NCI-H82 treated with DMSO at 0.1 percent for 48 hours (cell line): ENCODE measurements at regions not wholly inside any gene's neighbourhood (a gene's known extent, or its start where the extent isn't known, plus 50 kb on each side); places are given as distances from the start of the nearest gene placed in this dataset.
"Not testable (repeated sequence)": the region's sequence is repeated elsewhere in the genome, so short reads cannot be mapped to it uniquely, and the experiment has no call there.

Experiments used
- DNase-seq: peaks from one replicate; lab custom pipeline; 2025; ENCODE audit not compliant: unreplicated experiment; lab: John Stamatoyannopoulos, UW

DNA sequence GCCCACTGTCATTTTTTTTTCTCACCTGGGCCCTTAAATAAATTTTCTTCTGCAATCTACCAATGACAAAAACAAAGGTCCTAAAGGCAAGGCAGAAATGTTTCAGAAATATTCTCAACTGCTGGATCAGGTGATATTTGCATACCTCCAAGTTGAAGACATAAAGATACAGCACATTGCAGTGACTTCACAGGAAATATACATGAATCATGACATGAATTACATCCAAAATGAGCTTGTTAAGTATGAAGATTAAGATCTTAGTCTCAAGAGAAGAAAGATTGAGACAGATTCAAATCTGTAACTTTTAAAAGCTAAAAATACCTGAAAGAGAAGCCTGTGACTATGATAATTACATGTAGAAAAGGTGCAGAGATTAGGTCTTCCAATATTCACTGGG lies 207.8 kb downstream of the SIPA1L2 start:
- DNase-seq, result no peak

DNA sequence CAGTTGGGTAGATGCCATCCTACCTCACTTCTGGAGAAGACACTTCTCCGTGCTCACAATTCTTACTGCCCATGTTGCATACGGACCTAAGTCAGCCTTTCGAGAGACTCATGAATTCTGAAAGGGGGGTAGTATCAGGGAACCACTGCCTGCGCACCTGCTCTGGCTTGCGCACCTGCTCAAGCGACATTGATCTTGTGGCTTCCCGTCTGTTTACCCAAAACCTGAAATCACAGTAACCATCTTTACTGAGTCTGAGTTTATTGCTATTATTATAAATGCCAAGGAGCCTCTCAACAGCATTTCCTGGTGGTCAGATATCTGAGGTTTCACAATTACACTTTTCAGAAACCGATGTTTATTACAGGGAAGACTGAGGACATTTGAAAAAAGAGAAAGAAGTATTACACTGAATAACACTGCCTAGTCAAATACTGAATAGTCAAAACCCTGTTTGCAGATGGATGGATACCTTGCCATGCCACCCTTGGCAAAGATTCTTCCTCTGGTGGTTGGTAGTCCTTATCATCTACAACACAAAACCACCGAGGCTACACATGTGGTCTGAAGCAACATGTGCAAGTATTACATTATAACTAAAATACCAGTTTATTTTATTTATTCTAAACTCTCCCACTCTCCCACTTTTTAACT lies 208.7 kb downstream of the SIPA1L2 start:
- no peak for DNase-seq

DNA sequence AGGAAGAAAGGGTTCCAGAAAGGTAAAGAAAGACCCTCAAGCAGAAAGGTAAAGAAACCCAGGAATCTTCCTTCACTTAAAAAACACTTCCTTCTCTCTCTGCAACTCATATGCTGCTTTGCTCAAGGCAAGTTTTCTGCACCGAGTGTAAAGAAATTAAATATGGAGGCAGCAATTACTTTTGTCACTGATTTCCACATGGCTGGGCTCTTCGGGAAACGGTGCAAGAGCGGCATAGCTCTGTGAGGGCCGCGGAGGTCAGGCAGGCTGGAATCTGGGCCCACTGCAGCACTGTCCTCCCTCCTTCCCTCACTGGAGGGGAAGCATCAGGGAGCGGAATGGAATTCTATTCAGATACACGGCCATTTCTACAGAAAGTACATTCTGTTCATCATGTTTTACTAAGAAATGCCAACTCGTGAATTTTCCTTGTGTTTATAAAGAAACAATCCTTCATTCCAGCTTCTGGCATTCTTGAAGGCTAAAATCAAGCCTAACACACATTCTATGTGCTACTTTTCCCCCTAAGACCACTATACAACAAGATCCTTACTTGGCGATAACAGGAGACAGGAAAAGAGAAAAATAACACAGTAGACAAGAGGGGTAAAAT lies 212.2 kb downstream of the SIPA1L2 start:
- DNase-seq, result no peak

DNA sequence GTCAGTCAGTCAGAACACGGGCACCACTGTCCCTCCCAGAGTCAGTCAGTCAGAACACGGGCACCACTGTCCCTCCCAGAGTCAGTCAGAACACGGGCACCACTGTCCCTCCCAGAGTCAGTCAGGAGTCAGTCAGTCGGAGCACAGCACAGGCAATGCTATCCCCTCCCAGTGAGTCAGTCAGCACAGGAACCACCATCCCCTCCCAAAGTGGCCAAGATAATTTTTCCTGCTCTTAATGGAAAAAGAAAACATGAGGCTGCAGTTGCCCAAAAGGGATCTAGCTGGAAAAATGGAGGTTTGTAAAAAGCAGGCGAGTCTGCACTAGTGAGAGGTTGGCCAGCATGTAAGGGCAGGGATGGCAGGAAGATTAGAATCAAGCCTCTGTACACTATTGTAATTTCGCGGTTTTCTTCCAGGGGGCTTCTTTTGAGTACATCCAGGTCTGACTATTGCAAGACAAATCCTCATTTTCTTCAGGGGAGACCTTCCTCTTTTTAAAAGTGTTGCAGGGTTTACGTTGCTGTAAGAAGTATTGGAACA lies 213.8 kb downstream of the SIPA1L2 start:
- DNase-seq, result no peak

DNA sequence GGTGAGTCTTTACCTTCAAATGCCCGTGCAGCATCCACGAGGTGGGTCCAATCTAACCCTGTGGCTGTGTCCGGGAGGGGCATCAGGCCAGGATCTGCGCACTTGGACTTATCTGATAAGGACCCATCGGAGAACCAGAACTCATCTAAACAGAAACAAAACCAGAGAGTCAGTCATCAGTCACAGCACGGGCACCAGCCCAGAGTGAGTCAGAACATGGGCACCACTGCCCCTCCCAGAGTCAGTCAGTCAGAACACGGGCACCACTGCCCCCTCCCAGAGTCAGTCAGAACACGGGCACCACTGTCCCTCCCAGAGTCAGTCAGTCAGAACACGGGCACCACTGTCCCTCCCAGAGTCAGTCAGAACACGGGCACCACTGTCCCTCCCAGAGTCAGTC lies 214.5 kb downstream of the SIPA1L2 start:
- not testable (repeated sequence) for DNase-seq

DNA sequence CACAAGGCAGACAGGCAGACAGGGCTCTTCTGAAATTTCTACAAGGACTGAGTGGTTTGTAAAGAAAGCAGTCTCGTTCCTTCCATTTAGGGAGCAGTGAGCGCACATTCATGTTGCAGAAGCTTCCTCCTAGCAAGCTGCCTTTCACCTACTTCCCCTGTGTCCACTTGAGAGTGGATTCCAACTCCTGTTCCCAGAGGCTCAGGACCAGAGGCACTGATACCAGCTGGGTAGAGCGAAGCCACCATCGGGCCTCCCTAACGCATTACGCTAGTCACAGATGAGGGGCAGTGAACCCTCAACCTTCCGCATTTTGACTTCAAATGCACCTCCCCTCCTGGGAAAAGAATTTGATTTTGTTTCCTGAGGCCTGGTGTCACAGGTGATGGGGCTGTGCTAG lies 215.8 kb downstream of the SIPA1L2 start:
- DNase-seq, result no peak

DNA sequence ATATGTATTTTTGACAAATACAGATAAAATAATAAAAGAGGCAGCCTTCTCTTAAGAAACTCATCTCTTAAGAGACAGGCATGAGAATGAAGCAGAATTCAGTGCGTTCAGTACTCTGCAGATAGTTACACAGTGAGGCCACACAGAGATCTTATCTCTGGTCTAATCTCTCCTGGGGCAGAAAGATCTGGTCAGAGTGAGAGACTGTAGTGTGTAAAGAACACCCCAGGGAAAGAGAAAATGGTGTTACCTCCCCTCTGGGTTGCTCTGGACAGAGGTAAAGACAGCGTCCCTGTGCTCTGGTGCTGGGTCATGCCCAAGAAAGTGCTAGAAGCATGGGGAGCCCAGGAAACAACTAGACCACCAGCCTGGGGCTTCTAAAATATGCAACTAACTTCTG lies 216.3 kb downstream of the SIPA1L2 start:
- no peak for DNase-seq

DNA sequence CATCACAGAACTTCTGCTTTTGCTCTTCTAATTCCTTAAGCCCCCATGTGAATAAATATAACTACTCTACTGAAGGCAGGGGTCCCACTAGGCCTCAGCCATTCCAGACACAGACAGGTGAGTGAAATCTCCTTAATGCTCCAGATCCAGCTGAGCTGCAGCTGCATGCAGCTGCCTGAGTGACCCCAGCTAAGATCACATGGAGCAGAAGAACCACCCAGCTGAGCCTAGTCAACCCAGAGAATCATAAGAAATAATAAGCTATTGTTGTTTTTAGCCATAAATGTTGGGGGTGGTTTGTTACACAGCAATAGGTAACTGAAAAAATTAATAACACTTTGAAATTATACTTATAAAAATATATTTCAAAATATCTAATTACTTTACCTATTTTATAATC lies 220.3 kb downstream of the SIPA1L2 start:
- DNase-seq, result no peak

DNA sequence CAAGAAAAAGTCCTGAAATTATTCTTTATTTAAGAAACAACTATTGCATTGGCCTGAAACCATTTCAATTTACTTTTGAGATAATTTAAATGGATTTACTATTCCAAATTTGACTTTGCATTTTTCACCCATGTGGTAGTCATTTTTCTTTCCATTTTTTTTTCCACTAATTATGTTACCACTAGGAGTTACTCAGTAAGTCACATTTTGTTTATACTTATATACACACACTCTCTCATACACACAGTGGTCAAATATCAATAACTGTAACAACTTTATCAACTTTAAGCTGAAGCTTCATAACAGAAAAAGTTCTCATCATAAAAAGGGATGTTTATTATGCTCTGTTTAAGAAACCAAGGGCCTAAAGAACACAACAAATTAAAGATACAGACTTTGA lies 222.8 kb downstream of the SIPA1L2 start:
- no peak for DNase-seq

DNA sequence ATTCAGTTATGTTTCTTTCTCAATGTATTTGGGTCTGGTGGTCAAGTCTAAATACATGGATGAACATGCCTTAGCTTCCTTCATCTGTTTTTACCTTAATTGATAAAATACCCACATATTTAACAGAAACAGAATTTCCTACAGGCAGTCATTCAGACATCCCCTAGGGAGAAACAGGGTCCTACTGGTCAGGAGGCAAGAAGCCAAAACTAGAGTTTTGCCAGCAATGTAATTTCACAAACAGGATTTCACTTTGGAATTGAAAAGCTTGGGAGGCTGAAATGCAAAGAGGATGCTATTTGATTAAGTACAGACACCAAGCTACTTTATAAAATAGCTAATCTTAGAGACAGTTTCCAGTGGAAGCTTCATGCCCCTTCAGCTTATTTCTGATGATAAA lies 224.2 kb downstream of the SIPA1L2 start:
- DNase-seq, result no peak

DNA sequence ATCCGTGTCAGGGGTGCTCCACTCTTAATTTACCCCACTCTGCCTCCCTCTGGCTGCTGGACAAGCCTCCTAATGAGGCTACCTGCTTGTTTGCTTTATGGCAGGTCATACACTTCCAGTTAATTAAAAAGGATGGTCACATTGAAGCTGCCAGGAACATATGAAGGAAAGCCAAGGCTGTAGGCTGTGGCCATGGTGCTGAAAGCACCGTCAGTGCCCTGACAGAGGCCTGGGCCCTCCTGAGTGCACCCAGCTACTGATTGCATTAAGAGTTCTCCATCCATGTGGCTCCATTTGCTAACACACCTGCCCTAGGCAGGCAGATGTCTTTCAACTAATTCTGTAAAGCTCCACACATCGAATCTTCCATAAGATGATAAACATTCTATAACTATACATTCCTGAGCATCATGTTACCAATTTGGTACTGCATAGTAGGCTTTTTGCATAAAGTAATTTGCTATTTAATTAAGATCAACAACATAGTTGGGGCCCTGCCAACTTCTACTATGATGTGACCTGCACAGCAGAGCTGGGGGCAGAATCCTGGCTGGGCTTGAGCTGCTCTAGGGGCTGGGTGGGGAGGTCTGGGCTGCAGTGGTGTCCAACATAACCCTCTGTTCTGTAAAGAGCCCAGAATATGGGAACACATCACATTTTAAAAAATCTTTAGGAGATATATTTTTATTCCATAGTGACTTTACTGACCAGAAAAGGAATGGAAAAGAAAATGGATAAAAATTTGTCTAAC lies 224.8 kb downstream of the SIPA1L2 start:
- no peak for DNase-seq

DNA sequence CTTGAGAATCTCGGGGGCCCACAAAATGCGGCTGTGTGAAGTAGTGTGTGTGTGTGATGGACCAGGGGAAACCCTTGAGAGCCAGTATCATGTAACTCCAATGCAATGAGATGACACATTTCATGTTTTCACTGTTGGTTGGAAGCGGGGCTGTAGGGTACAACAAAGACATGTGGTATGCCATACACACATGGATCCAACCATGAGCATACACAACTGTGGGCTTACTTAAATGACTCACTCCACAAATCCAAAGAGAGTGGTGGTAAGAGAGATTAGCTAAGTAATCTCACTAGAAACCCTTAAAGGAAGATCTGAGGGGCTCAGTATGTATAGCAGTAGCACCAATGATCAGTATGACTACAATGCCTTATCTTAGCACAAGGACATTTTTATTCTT lies 225.7 kb downstream of the SIPA1L2 start:
- DNase-seq, result no peak

DNA sequence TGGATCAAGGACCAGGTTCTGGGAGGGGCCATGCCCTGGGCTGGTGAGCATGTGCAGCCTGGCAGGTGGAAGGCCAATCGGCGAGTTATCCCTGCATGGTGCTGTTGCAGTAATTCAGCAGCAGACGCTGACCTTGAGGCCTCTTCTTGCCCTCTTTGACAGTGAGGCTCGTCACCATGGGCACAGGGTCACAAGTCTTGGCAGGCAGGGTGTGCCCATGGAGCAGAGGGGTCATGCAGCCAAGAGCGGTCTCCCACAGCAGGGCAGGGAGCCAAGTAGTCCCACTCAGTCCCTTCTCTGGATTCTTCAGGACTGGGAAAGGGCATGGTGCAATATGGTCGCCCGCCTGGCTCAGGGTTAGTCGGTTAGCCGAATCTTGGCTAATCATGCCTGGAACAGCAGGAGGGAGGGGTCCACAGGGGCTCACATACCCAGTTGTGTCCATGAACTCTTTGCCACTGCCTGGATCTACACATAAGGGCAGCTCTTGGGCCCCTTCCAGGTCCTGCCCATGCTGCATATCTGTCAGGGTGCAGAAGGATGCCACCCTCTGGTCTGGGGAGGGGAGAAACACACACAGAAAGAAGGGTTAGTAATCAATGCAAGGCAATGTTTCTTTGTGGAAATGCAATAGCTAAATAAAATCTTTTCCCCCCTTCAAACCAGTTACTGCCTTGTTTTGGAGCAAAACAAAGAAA lies 226.8 kb downstream of the SIPA1L2 start:
- no peak for DNase-seq

DNA sequence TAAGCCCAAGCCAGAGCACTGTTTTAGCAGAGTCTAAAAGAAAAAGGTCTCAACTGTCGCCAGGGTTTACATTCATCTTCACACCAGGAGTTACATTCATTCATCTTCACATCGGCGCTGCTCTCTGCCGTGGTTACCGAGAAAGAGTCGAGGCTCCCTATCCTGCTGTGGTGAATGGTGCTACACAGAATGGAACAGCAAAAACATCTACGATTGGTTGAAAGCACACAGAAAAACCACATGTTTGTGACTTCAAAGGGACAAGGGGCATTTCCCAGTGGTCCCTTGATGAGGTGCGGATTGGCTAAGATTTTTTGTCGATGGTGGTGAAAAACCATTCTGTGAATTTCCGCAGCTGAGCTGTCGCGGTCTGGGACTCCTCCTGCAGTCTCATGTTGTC lies 231.1 kb downstream of the SIPA1L2 start:
- no peak for DNase-seq

DNA sequence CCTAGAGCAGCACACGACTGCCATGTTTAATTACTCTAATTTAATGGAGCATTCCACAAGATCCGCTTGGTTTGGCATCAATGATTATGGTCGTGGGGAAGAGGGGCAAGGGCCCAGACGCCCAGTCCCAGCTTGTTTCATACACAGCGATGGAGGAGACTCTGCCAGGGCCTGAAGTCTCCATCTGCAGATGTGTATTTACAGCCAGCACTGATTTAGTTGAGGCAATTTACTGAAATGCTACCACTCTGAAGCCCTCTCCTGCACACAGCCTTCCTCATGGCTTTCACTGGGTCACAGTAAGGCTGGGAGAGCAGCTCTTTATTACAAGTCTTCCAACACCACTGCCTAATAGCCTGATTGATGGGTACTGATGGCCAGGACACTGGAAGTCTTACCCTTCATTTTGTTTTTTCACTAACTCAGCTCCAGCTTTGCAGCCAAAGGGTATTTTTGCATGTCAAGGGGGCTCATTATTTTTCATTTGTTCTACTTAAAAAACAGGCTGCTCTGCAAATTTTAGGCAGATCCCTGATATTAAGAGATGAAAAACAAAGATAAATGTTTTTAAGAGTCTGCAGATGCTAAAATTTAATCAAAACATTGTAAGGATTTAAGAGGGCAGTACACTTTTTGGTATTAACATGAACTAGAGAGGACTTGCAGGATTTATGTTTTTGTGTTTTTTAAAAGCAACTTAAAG lies 236.3 kb downstream of the SIPA1L2 start:
- DNase-seq, result no peak

DNA sequence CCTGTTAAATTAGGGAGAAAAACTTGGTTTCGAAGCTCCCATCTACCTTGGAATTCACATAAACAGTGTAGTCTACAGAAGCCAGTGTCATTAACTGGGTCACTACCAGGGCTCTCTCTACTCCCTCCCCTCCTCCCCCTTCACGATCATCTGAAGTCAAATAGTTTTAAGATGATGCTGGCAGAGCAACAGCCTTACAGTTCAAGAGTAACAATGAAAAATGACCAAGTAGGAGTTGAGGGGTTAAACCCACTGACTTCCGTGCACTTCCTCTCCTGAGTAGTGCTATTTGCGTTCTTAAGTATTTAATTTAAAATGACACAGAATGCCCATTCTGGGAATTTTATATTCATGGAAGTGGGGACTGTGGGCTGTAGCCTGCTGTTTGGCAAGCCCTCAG lies 236.9 kb downstream of the SIPA1L2 start:
- DNase-seq, result no peak

DNA sequence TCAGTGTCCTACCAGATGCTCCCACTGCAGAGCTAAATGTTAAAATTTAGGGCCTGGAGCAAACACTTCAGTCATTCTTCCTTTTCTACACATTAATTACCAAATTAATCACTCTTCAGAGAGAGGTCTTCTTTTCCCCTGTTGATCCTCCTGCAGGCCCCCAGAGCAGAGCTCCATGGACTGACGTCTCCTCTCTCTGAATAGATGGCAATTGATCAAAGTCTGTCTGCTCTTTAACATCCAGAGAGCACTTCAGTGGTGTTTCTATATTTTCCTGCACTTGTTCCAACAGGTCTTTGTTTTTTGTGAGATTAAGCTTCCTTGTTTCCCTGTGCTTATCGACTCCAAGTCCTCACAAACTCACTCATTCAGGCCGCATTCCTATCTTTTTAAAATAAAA lies 239.3 kb downstream of the SIPA1L2 start:
- DNase-seq, result no peak

DNA sequence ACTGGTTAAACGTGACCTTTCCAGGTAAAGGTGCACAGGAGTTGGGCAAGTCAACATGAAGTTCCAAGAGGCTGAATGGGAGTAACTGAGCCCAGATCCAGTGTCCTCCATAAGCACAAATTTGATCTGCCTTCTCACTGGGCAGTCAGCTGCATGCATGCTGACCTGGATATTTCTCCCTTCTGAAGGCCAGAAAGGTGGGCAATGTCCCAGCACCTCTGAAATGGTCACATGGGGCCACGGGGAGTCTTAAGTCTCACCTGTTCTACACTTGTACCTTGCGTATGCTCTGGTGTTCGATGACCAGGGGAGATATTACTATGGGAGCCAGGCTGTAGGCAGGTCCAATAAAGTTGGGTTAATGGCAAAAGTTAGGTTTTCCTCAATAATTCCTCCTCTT lies 240.2 kb downstream of the SIPA1L2 start:
- no peak for DNase-seq

DNA sequence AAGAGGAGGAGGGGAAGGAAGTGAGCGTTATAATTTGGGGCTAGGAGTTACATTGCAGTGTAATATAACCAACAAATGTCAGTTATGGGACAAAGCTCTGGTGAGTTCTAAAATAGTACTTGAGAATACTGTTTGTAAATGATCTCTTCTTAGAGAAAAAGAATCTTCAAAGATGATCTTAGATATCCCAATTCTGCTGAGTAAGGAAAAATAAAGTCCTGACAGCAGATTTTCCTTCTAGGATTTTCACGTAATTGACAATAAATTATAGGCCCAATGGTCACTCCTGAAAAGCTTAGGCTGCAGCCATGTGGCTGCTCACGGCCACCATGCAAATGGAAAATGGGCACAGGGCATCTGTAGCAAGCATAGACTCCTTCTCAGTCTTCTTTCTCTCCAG lies 241.6 kb downstream of the SIPA1L2 start:
- DNase-seq, result no peak

DNA sequence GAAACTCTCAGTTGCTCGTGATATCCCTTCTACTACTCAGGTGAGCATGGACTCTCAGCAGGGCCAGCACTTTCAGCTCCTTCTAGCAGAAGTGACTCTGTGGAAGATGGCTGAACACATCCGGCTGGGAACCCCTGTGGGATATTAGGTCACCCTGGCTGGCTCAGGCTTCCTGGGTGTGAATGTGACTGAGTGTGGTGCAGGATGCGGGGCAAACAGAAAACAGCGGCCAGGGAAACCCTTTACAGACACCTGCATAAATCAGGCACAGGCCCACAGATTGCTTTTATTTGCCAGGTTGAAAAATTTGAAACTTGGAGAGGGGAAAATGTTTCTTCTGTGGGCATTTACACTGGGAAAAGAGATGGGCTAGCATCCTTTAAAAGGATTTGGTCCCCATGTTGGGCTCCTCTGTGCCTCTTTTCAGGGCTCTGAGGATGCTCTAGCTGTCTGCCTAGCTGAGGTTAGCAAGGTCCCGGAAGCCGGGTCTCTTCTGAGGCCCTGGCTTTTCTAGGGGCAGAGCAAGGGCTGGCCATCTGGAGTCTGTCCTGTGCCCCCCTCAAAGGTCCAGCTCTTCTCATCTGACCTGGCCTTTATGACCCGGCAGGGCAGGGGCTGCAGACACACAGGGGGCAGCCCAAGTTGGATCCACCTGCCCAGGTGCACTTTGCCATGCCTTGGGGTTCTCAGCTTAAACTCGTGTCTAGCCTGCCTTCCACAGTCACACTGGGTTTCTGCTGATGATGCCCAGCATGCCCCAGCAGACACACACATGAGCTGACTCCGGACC lies 243.0 kb downstream of the SIPA1L2 start:
- no peak for DNase-seq
